Stomach (tissue), 4 donors: ENCODE measurements at regions not wholly inside any gene's neighbourhood (a gene's known extent, or its start where the extent isn't known, plus 50 kb on each side); places are given as distances from the start of the nearest gene placed in this dataset.

Experiments used
- EP300 ChIP-seq: sonication (generic); formaldehyde crosslinking; IDR thresholded peaks from one replicate; pipeline ENCODE4 v1.6.1; 2017; ENCODE audit warnings: antibody characterized with exemption
- POLR2A ChIP-seq, 4 donors: fragments of 450-650 bp; IDR thresholded peaks; one replicate each; pipeline ENCODE4 v1.6.1; 2016; ENCODE audit warnings: antibody characterized with exemption in 4 of 4, control low read depth in 2 of 4, mild to moderate bottlenecking in 1 of 4, moderate library complexity in 1 of 4
- POLR2AphosphoS5 ChIP-seq, 3 donors: sonication (generic); formaldehyde crosslinking; IDR thresholded peaks; one replicate each; pipeline ENCODE4 v1.6.1; 2016; ENCODE audit warnings: antibody characterized with exemption in 3 of 3
- TF ChIP-seq, protein P1 (sequence below), 7 experiments: fragments of 450-650 bp in 4 of 7; fragments of 200-600 bp in 3 of 7; sonication (generic) in 3 of 7; IDR thresholded peaks; one replicate each; pipeline ENCODE4 v1.5.1; 2016 to 2019; ENCODE audit warnings: antibody characterized with exemption in 7 of 7, control low read depth in 2 of 7, mild to moderate bottlenecking in 1 of 7

DNA sequence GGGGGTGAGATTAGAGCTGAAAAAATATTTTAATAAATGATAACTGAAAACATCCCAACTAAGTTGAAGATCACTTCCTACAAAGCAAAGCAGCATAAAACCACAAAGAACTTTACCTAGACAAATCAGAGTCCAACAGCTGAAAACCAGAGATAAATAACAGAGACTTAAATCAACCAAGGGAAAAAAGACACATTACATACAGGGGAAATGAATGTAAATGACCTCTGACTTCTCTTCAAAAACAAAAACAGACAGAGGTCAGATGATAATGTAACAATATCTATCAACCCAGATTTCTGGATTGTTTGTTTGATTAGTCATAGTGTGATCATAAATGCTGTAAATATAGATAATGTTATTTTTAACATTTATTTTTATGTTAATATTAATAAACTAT, 782.8 kb downstream of the TFAP2A start:
- TF ChIP-seq POLR2A (IDR thresholded peaks at IDR 0.05), result no peak
- TF ChIP-seq, protein P1, sequence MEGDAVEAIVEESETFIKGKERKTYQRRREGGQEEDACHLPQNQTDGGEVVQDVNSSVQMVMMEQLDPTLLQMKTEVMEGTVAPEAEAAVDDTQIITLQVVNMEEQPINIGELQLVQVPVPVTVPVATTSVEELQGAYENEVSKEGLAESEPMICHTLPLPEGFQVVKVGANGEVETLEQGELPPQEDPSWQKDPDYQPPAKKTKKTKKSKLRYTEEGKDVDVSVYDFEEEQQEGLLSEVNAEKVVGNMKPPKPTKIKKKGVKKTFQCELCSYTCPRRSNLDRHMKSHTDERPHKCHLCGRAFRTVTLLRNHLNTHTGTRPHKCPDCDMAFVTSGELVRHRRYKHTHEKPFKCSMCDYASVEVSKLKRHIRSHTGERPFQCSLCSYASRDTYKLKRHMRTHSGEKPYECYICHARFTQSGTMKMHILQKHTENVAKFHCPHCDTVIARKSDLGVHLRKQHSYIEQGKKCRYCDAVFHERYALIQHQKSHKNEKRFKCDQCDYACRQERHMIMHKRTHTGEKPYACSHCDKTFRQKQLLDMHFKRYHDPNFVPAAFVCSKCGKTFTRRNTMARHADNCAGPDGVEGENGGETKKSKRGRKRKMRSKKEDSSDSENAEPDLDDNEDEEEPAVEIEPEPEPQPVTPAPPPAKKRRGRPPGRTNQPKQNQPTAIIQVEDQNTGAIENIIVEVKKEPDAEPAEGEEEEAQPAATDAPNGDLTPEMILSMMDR (IDR thresholded peaks at IDR 0.05), result no peak
- TF ChIP-seq POLR2AphosphoS5 (IDR thresholded peaks at IDR 0.05), result no peak
- no peak for TF ChIP-seq EP300
